Fibroblast of lung (primary cell): ENCODE measurements at regions not wholly inside any gene's neighbourhood (a gene's known extent, or its start where the extent isn't known, plus 50 kb on each side); places are given as distances from the start of the nearest gene placed in this dataset.

Experiments used
- EZH2 ChIP-seq: IDR thresholded peaks from 2 replicates; pipeline ENCODE4 v1.5.1; 2012; ENCODE audit warnings: low read length, control low read depth, mild to moderate bottlenecking; ENCODE audit errors: missing control alignments
- TF ChIP-seq, protein P1 (sequence below), 2 donors: IDR thresholded peaks in 1 of 2; conservative IDR thresholded peaks in 1 of 2; 1 replicate in 1 of 2; 2 replicates in 1 of 2; pipeline ENCODE4 v1.5.1; 2011 to 2012; ENCODE audit warnings: low read length in 2 of 2, control low read depth in 1 of 2, inconsistent platforms in 1 of 2, low read depth in 1 of 2, mild to moderate bottlenecking in 1 of 2

DNA sequence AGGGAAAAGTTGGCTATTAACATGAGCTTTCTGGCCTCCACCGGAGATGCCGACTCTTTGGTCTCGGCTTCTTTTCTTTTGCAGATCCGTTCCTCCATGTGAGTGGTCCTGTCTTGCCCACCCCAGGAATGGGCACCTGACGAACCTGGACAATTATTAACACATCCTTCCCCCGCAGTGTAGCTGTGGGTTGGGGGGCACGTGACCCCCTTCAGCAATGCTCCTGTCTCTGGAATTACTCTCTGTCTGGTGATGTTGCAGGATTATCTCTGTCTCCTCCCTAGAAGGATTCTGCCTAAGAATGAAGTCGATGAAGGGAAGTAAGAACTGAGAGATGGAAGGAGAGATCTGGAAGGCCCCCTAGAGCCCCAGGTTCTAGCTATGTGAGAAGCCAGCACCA is 115.2 kb upstream of the NPAS2 start:
- TF ChIP-seq, protein P1, sequence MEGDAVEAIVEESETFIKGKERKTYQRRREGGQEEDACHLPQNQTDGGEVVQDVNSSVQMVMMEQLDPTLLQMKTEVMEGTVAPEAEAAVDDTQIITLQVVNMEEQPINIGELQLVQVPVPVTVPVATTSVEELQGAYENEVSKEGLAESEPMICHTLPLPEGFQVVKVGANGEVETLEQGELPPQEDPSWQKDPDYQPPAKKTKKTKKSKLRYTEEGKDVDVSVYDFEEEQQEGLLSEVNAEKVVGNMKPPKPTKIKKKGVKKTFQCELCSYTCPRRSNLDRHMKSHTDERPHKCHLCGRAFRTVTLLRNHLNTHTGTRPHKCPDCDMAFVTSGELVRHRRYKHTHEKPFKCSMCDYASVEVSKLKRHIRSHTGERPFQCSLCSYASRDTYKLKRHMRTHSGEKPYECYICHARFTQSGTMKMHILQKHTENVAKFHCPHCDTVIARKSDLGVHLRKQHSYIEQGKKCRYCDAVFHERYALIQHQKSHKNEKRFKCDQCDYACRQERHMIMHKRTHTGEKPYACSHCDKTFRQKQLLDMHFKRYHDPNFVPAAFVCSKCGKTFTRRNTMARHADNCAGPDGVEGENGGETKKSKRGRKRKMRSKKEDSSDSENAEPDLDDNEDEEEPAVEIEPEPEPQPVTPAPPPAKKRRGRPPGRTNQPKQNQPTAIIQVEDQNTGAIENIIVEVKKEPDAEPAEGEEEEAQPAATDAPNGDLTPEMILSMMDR (conservative IDR thresholded peaks at IDR 0.05 in 1 of 2, IDR thresholded peaks at IDR 0.05 in 1 of 2; ENCODE audit: low read depth in 1 of 2, low read length in 2 of 2) = no peak
- TF ChIP-seq EZH2 = no peak
